Eye (tissue), 1 donor: ENCODE measurements at regions not wholly inside any gene's neighbourhood (a gene's known extent, or its start where the extent isn't known, plus 50 kb on each side); places are given as distances from the start of the nearest gene placed in this dataset.

Experiments
- DNase-seq: peaks from one replicate; pipeline ENCODE4 v3.0.0-alpha.2; 2015

GRCh38 chr5:2329741-2330140, 421.7 kb downstream of the IRX2 start:
- no peak for DNase-seq

- no peak for DNase-seq
Measured at GRCh38 chr5:2326601-2327000, 424.9 kb downstream of the IRX2 start.

GRCh38 chr5:2324788-2325187, 426.7 kb downstream of the IRX2 start:
- no peak for DNase-seq

- no peak for DNase-seq
Measured at GRCh38 chr5:2320611-2321010, 430.9 kb downstream of the IRX2 start.

GRCh38 chr5:2317540-2317939, 433.9 kb downstream of the IRX2 start:
- no peak for DNase-seq

GRCh38 chr5:2311851-2312250, 429.1 kb upstream of the IRX4 start:
- no peak for DNase-seq

GRCh38 chr5:2310946-2311345, 428.2 kb upstream of the IRX4 start:
- DNase-seq: no peak

- no peak for DNase-seq
Measured at GRCh38 chr5:2307631-2308030, 424.9 kb upstream of the IRX4 start.

GRCh38 chr5:2306711-2307110, 424.0 kb upstream of the IRX4 start:
- DNase-seq: no peak

- DNase-seq: peak; percentile 45
Measured at GRCh38 chr5:2303431-2304100, 420.8 kb upstream of the IRX4 start.

GRCh38 chr5:2302169-2302568, 419.4 kb upstream of the IRX4 start:
- DNase-seq: no peak

- DNase-seq: no peak
Measured at GRCh38 chr5:2300861-2301574, 418.3 kb upstream of the IRX4 start.

- DNase-seq: no peak
Measured at GRCh38 chr5:2300421-2300820, 417.7 kb upstream of the IRX4 start.

- DNase-seq: no peak
Measured at GRCh38 chr5:2299388-2300220, 416.9 kb upstream of the IRX4 start.

- DNase-seq: no peak
Measured at GRCh38 chr5:2298781-2299180, 416.1 kb upstream of the IRX4 start.

- no peak for DNase-seq
Measured at GRCh38 chr5:2297991-2298390, 415.3 kb upstream of the IRX4 start.

- DNase-seq: no peak
Measured at GRCh38 chr5:2295476-2295875, 412.8 kb upstream of the IRX4 start.

GRCh38 chr5:2293906-2294305, 411.2 kb upstream of the IRX4 start:
- no peak for DNase-seq

- no peak for DNase-seq
Measured at GRCh38 chr5:2291146-2291840, 408.6 kb upstream of the IRX4 start.

- no peak for DNase-seq
Measured at GRCh38 chr5:2289380-2289779, 406.7 kb upstream of the IRX4 start.

- DNase-seq: no peak
Measured at GRCh38 chr5:2288968-2289367, 406.2 kb upstream of the IRX4 start.

- no peak for DNase-seq
Measured at GRCh38 chr5:2288466-2288865, 405.7 kb upstream of the IRX4 start.

GRCh38 chr5:2286250-2286649, 403.5 kb upstream of the IRX4 start:
- no peak for DNase-seq
